Activated CD8-positive, alpha-beta memory T cell treated with anti-CD3 and anti-CD28 coated beads, Interleukin-2, amount 50 U/mL, for 4 hours (primary cell): ENCODE measurements at regions not wholly inside any gene's neighbourhood (a gene's known extent, or its start where the extent isn't known, plus 50 kb on each side); places are given as distances from the start of the nearest gene placed in this dataset.

Experiments used
- DNase-seq: peaks from one replicate; pipeline ENCODE4 v3.0.0-alpha.2; 2020

- DNase-seq, result no peak
Measured at GRCh38 chr2:220001751-220002150, 374.3 kb downstream of the SLC4A3 start.

- DNase-seq, result no peak
Measured at GRCh38 chr2:220002251-220002650, 374.8 kb downstream of the SLC4A3 start.

- no peak for DNase-seq
Measured at GRCh38 chr2:220002699-220003098, 375.3 kb downstream of the SLC4A3 start.

GRCh38 chr2:220005362-220005761, 377.9 kb downstream of the SLC4A3 start:
- no peak for DNase-seq

GRCh38 chr2:220006152-220006621, 378.8 kb downstream of the SLC4A3 start:
- DNase-seq, result no peak

GRCh38 chr2:220011859-220012258, 384.4 kb downstream of the SLC4A3 start:
- no peak for DNase-seq

- DNase-seq, result no peak
Measured at GRCh38 chr2:220014961-220015360, 387.5 kb downstream of the SLC4A3 start.

GRCh38 chr2:220015576-220015975, 388.1 kb downstream of the SLC4A3 start:
- DNase-seq, result no peak

GRCh38 chr2:220025207-220025606, 397.8 kb downstream of the SLC4A3 start:
- DNase-seq, result no peak

- no peak for DNase-seq
Measured at GRCh38 chr2:220029013-220029412, 401.6 kb downstream of the SLC4A3 start.

- DNase-seq, result no peak
Measured at GRCh38 chr2:220033546-220033945, 406.1 kb downstream of the SLC4A3 start.

GRCh38 chr2:220034426-220035130, 407.1 kb downstream of the SLC4A3 start:
- no peak for DNase-seq

GRCh38 chr2:220036431-220036830, 409.0 kb downstream of the SLC4A3 start:
- no peak for DNase-seq

- no peak for DNase-seq
Measured at GRCh38 chr2:220040346-220040745, 412.9 kb downstream of the SLC4A3 start.

GRCh38 chr2:220041447-220041846, 414.0 kb downstream of the SLC4A3 start:
- no peak for DNase-seq

GRCh38 chr2:220043155-220043989, 415.9 kb downstream of the SLC4A3 start:
- DNase-seq, result no peak

GRCh38 chr2:220043990-220044335, 416.5 kb downstream of the SLC4A3 start:
- no peak for DNase-seq

GRCh38 chr2:220044383-220044782, 417.0 kb downstream of the SLC4A3 start:
- DNase-seq, result no peak

- DNase-seq, result no peak
Measured at GRCh38 chr2:220046507-220046906, 419.1 kb downstream of the SLC4A3 start.

- DNase-seq, result no peak
Measured at GRCh38 chr2:220051716-220052115, 424.3 kb downstream of the SLC4A3 start.

- no peak for DNase-seq
Measured at GRCh38 chr2:220053919-220054318, 426.5 kb downstream of the SLC4A3 start.

GRCh38 chr2:220057391-220057790, 430.0 kb downstream of the SLC4A3 start:
- DNase-seq, result no peak

- DNase-seq, result no peak
Measured at GRCh38 chr2:220057916-220058315, 430.5 kb downstream of the SLC4A3 start.
